SU-DHL-6 (cell line): ENCODE measurements at regions not wholly inside any gene's neighbourhood (a gene's known extent, or its start where the extent isn't known, plus 50 kb on each side); places are given as distances from the start of the nearest gene placed in this dataset.

ENCODE experiments used
- EZH2phosphoT487 ChIP-seq: fragments of 200-600 bp; sonication (generic), shearing (Covaris generic); conservative IDR thresholded peaks from 2 replicates; pipeline ENCODE4 v1.6.1; 2018; ENCODE audit warnings: mild to moderate bottlenecking, antibody characterized with exemption, low read length, moderate library complexity, mixed read lengths
- TF ChIP-seq, protein P1 (sequence below): fragments of 200-600 bp; sonication (generic); IDR thresholded peaks from one replicate; pipeline ENCODE4 v1.5.1; 2017; ENCODE audit warnings: antibody characterized with exemption, mild to moderate bottlenecking, low read length, moderate library complexity; ENCODE audit not compliant: insufficient read depth, poor library complexity, severe bottlenecking

DNA sequence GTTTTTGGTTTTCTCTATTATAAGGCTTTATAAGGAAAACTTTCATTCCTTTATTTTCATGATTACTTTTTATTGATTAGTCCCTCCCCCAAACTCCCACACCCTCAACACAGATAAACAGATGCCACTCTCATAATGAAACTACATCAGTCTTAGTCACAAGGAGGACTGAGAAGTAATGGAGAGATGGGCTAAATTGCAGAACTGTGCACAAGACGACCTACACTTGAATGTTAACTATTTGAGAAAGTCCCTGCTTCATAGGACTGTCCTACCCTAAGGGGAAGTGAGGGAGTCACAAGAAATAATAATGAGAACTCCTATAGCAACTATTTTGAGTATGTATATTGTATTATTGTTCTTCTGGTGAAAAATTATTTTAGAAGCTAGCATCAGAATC, 360.8 kb downstream of the RBM43 start:
- TF ChIP-seq, protein P1, sequence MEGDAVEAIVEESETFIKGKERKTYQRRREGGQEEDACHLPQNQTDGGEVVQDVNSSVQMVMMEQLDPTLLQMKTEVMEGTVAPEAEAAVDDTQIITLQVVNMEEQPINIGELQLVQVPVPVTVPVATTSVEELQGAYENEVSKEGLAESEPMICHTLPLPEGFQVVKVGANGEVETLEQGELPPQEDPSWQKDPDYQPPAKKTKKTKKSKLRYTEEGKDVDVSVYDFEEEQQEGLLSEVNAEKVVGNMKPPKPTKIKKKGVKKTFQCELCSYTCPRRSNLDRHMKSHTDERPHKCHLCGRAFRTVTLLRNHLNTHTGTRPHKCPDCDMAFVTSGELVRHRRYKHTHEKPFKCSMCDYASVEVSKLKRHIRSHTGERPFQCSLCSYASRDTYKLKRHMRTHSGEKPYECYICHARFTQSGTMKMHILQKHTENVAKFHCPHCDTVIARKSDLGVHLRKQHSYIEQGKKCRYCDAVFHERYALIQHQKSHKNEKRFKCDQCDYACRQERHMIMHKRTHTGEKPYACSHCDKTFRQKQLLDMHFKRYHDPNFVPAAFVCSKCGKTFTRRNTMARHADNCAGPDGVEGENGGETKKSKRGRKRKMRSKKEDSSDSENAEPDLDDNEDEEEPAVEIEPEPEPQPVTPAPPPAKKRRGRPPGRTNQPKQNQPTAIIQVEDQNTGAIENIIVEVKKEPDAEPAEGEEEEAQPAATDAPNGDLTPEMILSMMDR = no peak
- no peak for TF ChIP-seq EZH2phosphoT487
